KOPT-K1 (cell line): ENCODE measurements at regions not wholly inside any gene's neighbourhood (a gene's known extent, or its start where the extent isn't known, plus 50 kb on each side); places are given as distances from the start of the nearest gene placed in this dataset.

Experiments used
- H3K27ac ChIP-seq: fragments of 200-600 bp; sonication (generic); 2 replicates; pipeline ENCODE4 v1.5.1; 2016; ENCODE audit warnings: antibody characterized with exemption, mild to moderate bottlenecking, low read depth, low read length; ENCODE audit not compliant: poor library complexity, severe bottlenecking
- H3K36me3 ChIP-seq: fragments of 200-600 bp; sonication (generic); 2 replicates; pipeline ENCODE4 v1.5.1; 2017; ENCODE audit warnings: antibody characterized with exemption, mild to moderate bottlenecking, low read length, moderate library complexity; ENCODE audit not compliant: insufficient read depth
- H3K9me3 ChIP-seq: fragments of 200-600 bp; sonication (generic); 2 replicates; pipeline ENCODE4 v1.5.1; 2017; ENCODE audit warnings: antibody characterized with exemption, low read length, mild to moderate bottlenecking; ENCODE audit not compliant: insufficient read depth, poor library complexity, severe bottlenecking

DNA sequence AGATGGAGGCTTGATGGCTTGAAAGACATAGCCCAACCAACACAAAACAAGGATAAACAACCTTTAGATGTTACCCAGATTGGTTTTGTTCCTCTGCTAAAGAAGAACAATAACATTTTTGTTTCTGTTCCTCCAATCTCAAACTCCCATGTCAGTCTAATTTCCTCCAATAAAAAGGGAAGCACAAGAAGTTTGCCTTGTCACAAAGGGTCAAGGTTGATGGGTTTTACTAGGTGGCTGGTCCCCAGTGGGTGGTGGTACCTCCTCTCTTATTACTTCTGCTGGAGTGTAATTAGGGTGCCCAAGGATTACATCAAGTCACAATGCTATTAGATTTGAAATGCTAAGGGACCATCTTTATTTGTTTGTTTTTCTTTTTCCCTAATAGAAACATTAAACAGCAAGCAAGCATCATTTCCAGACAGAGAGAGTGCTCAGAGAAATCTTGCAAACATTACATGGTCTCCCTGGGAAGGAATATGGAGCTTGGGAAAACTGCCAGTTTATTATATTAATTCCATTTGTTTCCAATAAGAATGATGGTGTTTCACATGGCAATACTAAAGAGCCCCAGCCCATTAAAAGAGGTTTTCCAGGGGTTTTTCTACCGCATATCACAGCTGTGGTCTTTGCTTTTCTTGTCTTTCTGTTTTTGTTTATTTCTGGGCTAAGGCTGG lies 78.3 kb upstream of the AOAH start:
- Histone ChIP-seq H3K9me3 (no peaks in the 10 kb centered on the region), H3K36me3 (no peaks in the 10 kb centered on the region), H3K27ac (no peak overlapping the region)

GRCh38 chr7:36796850-36797536 lies 72.7 kb upstream of the AOAH start:
- H3K9me3 ChIP-seq, result no peaks in the 10 kb centered on the region
- H3K36me3 ChIP-seq, result no peaks in the 10 kb centered on the region
- H3K27ac ChIP-seq, result no peak overlapping the region

DNA sequence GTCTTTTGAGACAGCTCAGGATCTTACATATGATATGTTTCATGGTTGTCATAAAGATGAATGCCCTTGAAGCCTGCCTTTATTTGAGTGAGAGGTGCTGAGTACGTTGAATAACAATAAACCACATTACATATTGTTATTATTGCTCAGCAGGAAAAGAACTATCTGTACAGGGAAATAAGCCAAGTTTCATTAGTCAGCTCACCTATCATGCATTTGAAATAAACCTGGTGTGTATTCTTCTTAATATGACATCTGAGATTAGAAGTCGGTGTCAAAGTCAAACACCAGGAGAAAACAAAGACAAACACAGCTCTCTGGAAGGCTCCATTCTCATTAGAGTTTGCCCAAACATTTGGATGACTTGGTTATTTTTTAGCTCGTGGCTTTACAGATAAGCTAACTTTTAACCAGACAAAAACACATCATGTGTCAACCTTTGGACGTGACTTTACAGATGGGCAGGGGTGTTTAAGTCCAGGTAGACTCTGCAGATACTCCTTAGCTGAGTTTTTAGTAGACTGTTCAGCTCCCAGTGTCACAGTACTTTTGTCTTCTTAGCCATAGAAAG lies 71.2 kb upstream of the AOAH start:
- no peaks in the 10 kb centered on the region for H3K9me3 ChIP-seq
- H3K27ac ChIP-seq, result no peak overlapping the region
- H3K36me3 ChIP-seq, result no peaks in the 10 kb centered on the region

GRCh38 chr7:36794689-36795088 lies 70.4 kb upstream of the AOAH start:
- H3K27ac ChIP-seq, result no peak overlapping the region
- no peaks in the 10 kb centered on the region for H3K36me3 ChIP-seq
- H3K9me3 ChIP-seq, result no peaks in the 10 kb centered on the region

- H3K9me3 ChIP-seq, result no peaks in the 10 kb centered on the region
These were observed 68.1 kb upstream of the AOAH start for GRCh38 chr7:36792421-36792820.

GRCh38 chr7:36790311-36790787 lies 66.1 kb upstream of the AOAH start:
- Histone ChIP-seq H3K27ac (no peak overlapping the region), H3K36me3 (no peaks in the 10 kb centered on the region), H3K9me3 (no peaks in the 10 kb centered on the region)

More at GRCh38 chr7:36792421-36792820, 68.1 kb upstream of the AOAH start:
- Histone ChIP-seq H3K27ac (no peak overlapping the region), H3K36me3 (no peaks in the 10 kb centered on the region)

DNA sequence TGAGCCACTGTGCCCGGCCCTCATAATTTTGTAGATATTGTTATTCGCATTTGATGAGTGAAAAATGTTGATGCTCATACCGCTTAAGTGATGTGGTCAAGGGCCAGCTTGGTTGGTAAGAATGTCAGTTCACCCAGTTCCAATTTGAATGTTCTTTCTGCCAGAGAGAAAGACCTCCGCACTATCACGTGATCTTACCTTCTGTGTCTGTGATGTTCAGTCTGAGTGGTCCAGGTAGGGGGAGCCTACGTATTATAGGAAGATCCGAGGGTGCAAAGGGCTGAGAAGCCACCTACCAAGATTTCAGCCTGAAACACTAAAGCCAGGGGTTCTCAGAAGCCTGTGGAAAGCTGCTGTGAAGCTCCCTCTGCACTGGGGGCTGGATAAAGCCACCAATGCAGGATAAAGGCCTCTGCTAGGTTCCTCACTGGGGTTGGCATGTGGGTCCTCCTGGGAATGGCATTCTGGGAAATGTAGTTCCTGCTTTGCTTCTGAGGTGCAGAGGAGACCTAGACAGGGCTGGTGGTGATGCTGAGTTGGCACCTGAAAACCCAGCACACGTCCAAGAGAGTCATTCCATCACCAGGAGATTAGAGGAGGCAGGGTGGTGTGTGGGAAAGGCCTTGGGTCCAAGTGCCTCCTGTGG lies 64.7 kb upstream of the AOAH start:
- peak overlapping the region; percentile 53 for H3K27ac ChIP-seq
- no peaks in the 10 kb centered on the region for H3K36me3 ChIP-seq
- no peaks in the 10 kb centered on the region for H3K9me3 ChIP-seq

DNA sequence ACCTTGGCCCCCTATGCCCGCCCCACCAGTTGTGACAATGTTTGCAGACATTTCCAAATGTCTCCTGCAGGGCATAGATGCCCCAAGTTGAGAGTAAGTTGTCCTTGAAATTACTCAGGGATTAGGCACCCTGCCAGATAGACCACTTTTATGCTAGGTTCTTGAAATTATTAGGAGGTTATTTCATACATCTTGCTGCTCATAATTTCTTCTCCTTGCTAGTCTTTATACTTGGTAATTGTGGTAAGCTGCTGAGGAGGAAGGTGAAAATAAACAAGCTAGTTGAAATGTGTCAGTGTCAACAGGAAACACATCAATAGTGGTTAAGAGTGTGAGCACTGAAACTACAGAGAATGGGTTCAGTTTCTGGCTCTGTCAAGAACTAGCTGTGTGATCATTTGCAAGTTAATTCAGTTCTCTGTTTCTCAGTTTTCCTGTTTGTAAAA lies 63.7 kb upstream of the AOAH start:
- H3K9me3 ChIP-seq, result no peaks in the 10 kb centered on the region
- H3K36me3 ChIP-seq, result no peaks in the 10 kb centered on the region
- H3K27ac ChIP-seq, result peak overlapping the region; percentile 53

DNA sequence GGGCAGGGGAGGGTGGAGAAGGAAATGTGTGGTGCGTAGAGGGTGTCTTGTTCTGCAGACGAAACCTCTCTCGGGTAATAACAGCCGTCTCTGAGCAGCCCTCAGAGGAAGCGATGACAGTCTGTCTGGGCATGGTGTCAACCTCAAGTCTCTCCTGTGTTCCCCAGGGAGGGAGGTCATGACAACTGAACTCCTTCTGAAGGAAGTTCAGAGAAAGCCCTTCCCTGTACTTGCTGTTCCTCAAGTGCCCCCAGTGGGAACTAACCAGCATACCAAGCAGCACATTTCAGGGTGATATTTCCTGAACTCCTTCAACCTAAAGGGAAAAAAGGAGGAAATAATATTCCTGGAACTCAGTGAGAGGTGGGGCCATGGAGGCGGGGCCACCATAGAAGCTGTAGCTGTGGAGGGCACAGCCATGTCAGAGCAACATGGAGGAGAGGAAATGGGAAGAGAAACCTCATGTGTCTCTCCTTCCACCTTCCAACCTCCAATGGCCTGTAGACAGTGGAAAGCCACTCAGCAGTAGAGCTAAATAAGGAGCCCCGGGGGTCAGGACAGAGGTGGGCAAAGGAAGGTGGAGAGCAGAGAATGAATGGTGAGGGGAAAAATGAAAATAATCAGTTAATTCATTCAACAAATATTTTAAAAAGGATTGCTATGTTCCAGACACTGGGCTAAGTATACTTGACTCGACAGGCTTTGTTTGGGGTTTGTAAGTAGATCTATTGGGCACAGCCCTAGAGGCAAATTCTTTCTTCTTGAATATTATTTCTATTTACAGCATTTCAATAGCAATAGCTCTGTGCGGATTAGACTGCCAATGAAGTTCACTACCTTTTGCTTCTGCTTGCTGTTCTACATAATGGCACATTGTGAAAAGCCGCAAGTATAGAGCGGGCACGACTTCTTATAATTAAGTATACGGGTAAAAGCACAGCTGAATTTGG lies 61.0 kb upstream of the AOAH start:
- Histone ChIP-seq H3K36me3 (no peaks in the 10 kb centered on the region), H3K9me3 (no peaks in the 10 kb centered on the region), H3K27ac (peak overlapping the region; percentile 69)

GRCh38 chr7:36781011-36781738 lies 56.9 kb upstream of the AOAH start:
- Histone ChIP-seq H3K36me3 (no peaks in the 10 kb centered on the region), H3K27ac (no peak overlapping the region), H3K9me3 (no peaks in the 10 kb centered on the region)

GRCh38 chr7:36777855-36778254 lies 53.6 kb upstream of the AOAH start:
- Histone ChIP-seq H3K9me3 (no peaks in the 10 kb centered on the region), H3K27ac (peak overlapping the region; percentile 49)

DNA sequence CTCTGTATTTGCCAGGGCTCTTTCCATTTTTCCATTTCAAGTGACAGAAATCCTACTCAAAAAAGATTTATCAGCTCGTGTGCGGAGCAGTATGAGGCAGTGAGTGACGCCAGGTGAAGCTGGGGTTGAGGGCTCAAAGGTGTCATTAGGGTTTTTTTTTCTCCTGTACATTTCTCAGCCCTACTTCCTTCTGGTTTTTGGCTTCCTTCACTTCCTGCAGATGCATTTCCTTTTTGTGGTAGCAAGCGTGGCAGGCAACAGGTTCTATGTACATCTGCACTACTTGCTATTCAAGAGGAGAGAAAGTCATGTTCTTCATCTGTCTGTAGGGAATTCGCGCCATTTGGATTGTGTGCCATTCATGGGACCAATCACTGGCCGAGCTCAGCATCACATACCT lies 52.8 kb upstream of the AOAH start:
- Histone ChIP-seq H3K36me3 (no peaks in the 10 kb centered on the region), H3K9me3 (no peaks in the 10 kb centered on the region), H3K27ac (peak overlapping the region; percentile 49)

More at GRCh38 chr7:36777855-36778254, 53.6 kb upstream of the AOAH start:
- no peaks in the 10 kb centered on the region for H3K36me3 ChIP-seq

DNA sequence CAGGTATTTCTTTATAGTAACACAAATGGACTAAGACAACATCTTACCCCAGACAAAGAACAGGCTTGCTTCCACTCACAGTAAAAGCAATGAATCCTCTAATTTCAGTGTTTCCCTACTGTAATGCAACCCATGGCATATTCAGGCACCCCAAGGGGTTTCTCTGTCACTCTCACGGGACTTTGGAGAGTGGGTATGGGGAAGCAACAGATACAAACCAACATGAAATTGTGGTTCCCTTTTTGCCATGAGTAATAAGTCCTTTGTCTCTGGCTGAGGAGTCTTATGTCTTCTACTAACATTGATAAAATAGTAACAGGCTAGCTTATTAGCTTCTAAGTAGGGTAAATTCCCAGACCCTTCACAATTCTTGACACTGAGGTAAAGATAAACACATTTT lies 51.4 kb upstream of the AOAH start:
- no peaks in the 10 kb centered on the region for H3K9me3 ChIP-seq
- no peaks in the 10 kb centered on the region for H3K36me3 ChIP-seq
- H3K27ac ChIP-seq, result no peak overlapping the region
